HepG2 (cell line): ENCODE measurements at regions not wholly inside any gene's neighbourhood (a gene's known extent, or its start where the extent isn't known, plus 50 kb on each side); places are given as distances from the start of the nearest gene placed in this dataset.

ENCODE experiments used
- FOXM1 ChIP-seq: sonication (generic); formaldehyde crosslinking; IDR thresholded peaks from 2 replicates; pipeline ENCODE4 v1.5.0; 2020; ENCODE audit warnings: missing genetic modification reagents
- JUN ChIP-seq: sonication (generic); formaldehyde crosslinking; IDR thresholded peaks from 2 replicates; pipeline ENCODE4 v1.4.0; 2020; ENCODE audit warnings: mild to moderate bottlenecking, missing genetic modification reagents
- KAT2B ChIP-seq: fragments of 150-350 bp; IDR thresholded peaks from 2 replicates; pipeline ENCODE4 v1.6.1; 2014; ENCODE audit warnings: low read depth, low read length, borderline replicate concordance
- MAZ ChIP-seq, 2 experiments: sonication (generic) in 1 of 2; formaldehyde crosslinking in 1 of 2; IDR thresholded peaks; 2 replicates each; pipeline versions ENCODE4 v1.5.0 to v1.6.1; 2012 to 2020; ENCODE audit warnings: low read depth in 2 of 2, mild to moderate bottlenecking in 2 of 2, borderline replicate concordance in 1 of 2, improper control_type of control experiment in 1 of 2, low read length in 1 of 2, missing genetic modification reagents in 1 of 2, moderate library complexity in 1 of 2
- RBAK ChIP-seq: sonication (generic); formaldehyde crosslinking; IDR thresholded peaks from 2 replicates; pipeline ENCODE4 v1.5.1; 2020; ENCODE audit warnings: mild to moderate bottlenecking, missing genetic modification reagents
- SAFB2 ChIP-seq: sonication (generic); formaldehyde crosslinking; IDR thresholded peaks from 2 replicates; pipeline ENCODE4 v1.5.1; 2020; ENCODE audit warnings: missing genetic modification reagents, low read depth, mild to moderate bottlenecking, borderline replicate concordance
- SMARCC2 ChIP-seq: fragments of 450-650 bp; IDR thresholded peaks from 2 replicates; pipeline ENCODE4 v1.6.1; 2017; ENCODE audit warnings: antibody characterized with exemption, mild to moderate bottlenecking
- TP53 ChIP-seq: sonication (generic); formaldehyde crosslinking; conservative IDR thresholded peaks from 2 replicates; pipeline ENCODE4 v1.4.0; 2020; ENCODE audit warnings: missing genetic modification reagents
- YEATS2 ChIP-seq: sonication (generic); formaldehyde crosslinking; IDR thresholded peaks from 2 replicates; pipeline ENCODE4 v1.4.0; 2020; ENCODE audit warnings: missing genetic modification reagents, borderline replicate concordance
- ZNF274 ChIP-seq: sonication (generic); formaldehyde crosslinking; IDR thresholded peaks from 2 replicates; pipeline ENCODE4 v1.5.1; 2020; ENCODE audit warnings: mild to moderate bottlenecking, missing genetic modification reagents
- ZNF563 ChIP-seq: sonication (generic); formaldehyde crosslinking; IDR thresholded peaks from 2 replicates; pipeline ENCODE4 v1.8.0; 2022; ENCODE audit warnings: mild to moderate bottlenecking, moderate library complexity, missing genetic modification reagents
- TF ChIP-seq, protein P1 (sequence below): sonication (generic); formaldehyde crosslinking; conservative IDR thresholded peaks from 2 replicates; pipeline ENCODE4 v1.8.0; 2022; ENCODE audit warnings: low read depth, missing genetic modification reagents
- TF ChIP-seq, protein P2 (sequence below): sonication (generic); IDR thresholded peaks from 2 replicates; pipeline ENCODE4 v1.6.1; 2016; ENCODE audit warnings: low read depth, borderline replicate concordance
- TF ChIP-seq, protein P3 (sequence below): sonication (generic); formaldehyde crosslinking; IDR thresholded peaks from 2 replicates; pipeline ENCODE4 v1.5.0; 2020; ENCODE audit warnings: mild to moderate bottlenecking, missing genetic modification reagents, moderate library complexity

DNA sequence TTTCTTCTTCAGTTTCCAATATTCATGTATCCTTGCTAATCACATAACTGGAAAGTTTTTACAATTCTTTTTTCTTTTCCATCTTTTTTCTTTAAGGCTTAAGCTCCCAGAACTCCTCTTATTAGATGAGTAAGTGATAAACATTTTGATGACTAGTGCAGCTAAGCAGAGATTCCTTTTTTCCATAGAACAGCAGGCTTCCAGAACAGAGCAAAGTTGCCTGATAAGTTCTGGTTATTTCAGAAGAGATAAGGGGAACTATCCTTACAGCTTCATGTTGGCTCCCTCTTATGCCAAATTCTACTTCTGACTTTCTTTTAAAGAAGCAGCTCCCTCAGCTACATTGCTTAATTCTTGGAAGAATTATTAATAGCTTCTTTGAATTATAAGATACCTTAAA lies 194.7 kb upstream of the FAR2 start:
- TF ChIP-seq, protein P1, sequence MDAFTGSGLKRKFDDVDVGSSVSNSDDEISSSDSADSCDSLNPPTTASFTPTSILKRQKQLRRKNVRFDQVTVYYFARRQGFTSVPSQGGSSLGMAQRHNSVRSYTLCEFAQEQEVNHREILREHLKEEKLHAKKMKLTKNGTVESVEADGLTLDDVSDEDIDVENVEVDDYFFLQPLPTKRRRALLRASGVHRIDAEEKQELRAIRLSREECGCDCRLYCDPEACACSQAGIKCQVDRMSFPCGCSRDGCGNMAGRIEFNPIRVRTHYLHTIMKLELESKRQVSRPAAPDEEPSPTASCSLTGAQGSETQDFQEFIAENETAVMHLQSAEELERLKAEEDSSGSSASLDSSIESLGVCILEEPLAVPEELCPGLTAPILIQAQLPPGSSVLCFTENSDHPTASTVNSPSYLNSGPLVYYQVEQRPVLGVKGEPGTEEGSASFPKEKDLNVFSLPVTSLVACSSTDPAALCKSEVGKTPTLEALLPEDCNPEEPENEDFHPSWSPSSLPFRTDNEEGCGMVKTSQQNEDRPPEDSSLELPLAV: no peak
- TF ChIP-seq JUN (no peak), KAT2B (no peak), ZNF274 (no peak), SAFB2 (CRISPR knock-in tag) (no peak), FOXM1 (no peak), MAZ (IDR thresholded peaks at IDR 0.05; ENCODE audit: borderline replicate concordance, low read depth, low read length) (no peak), MAZ (CRISPR knock-in tag; IDR thresholded peaks at IDR 0.05; ENCODE audit: low read depth) (no peak), ZNF563 (CRISPR knock-in tag) (no peak), YEATS2 (no peak), TP53 (CRISPR knock-in tag) (no peak), SMARCC2 (no peak), RBAK (CRISPR knock-in tag) (no peak)
- TF ChIP-seq, protein P2, sequence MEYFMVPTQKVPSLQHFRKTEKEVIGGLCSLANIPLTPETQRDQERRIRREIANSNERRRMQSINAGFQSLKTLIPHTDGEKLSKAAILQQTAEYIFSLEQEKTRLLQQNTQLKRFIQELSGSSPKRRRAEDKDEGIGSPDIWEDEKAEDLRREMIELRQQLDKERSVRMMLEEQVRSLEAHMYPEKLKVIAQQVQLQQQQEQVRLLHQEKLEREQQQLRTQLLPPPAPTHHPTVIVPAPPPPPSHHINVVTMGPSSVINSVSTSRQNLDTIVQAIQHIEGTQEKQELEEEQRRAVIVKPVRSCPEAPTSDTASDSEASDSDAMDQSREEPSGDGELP: no peak
- TF ChIP-seq, protein P3, sequence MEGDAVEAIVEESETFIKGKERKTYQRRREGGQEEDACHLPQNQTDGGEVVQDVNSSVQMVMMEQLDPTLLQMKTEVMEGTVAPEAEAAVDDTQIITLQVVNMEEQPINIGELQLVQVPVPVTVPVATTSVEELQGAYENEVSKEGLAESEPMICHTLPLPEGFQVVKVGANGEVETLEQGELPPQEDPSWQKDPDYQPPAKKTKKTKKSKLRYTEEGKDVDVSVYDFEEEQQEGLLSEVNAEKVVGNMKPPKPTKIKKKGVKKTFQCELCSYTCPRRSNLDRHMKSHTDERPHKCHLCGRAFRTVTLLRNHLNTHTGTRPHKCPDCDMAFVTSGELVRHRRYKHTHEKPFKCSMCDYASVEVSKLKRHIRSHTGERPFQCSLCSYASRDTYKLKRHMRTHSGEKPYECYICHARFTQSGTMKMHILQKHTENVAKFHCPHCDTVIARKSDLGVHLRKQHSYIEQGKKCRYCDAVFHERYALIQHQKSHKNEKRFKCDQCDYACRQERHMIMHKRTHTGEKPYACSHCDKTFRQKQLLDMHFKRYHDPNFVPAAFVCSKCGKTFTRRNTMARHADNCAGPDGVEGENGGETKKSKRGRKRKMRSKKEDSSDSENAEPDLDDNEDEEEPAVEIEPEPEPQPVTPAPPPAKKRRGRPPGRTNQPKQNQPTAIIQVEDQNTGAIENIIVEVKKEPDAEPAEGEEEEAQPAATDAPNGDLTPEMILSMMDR (CRISPR knock-in tag): no peak
